Glutamatergic neuron (in vitro differentiated cells): ENCODE measurements at regions not wholly inside any gene's neighbourhood (a gene's known extent, or its start where the extent isn't known, plus 50 kb on each side); places are given as distances from the start of the nearest gene placed in this dataset.

Source experiments
- DNase-seq: peaks from one replicate; pipeline ENCODE4 v3.0.0; 2022
- H3K27ac Mint-ChIP-seq: one replicate; pipeline ENCODE4 v1.8.0; 2020; ENCODE audit warnings: mild to moderate bottlenecking, mixed read lengths, inconsistent platforms; ENCODE audit not compliant: unreplicated experiment
- H3K27me3 Mint-ChIP-seq: one replicate; pipeline ENCODE4 v1.8.0; 2020; ENCODE audit warnings: mild to moderate bottlenecking, moderate library complexity, mixed read lengths, inconsistent platforms; ENCODE audit not compliant: unreplicated experiment
- H3K36me3 Mint-ChIP-seq: one replicate; pipeline ENCODE4 v1.8.0; 2020; ENCODE audit warnings: mild to moderate bottlenecking, mixed read lengths, inconsistent platforms; ENCODE audit not compliant: unreplicated experiment
- H3K4me1 Mint-ChIP-seq: one replicate; pipeline ENCODE4 v1.8.0; 2020; ENCODE audit warnings: mild to moderate bottlenecking, low read depth, mixed read lengths, inconsistent platforms; ENCODE audit not compliant: unreplicated experiment
- H3K4me3 Mint-ChIP-seq: one replicate; pipeline ENCODE4 v1.8.0; 2020; ENCODE audit warnings: mild to moderate bottlenecking, mixed read lengths, inconsistent platforms; ENCODE audit not compliant: unreplicated experiment
- H3K9me3 Mint-ChIP-seq: one replicate; pipeline ENCODE4 v1.8.0; 2020; ENCODE audit warnings: mild to moderate bottlenecking, moderate library complexity, mixed read lengths, inconsistent platforms; ENCODE audit not compliant: unreplicated experiment
- CTCF ChIP-seq: fragments of 200-600 bp; sonication (generic); IDR thresholded peaks from one replicate; pipeline ENCODE4 v1.5.0; 2021; ENCODE audit not compliant: partially characterized antibody, unreplicated experiment

- H3K27ac Mint-ChIP-seq: no peak overlapping the region
- no peak for TF ChIP-seq CTCF
These were observed 134.8 kb upstream of the ALDH1B1 start for GRCh38 chr9:38257626-38258215.

GRCh38 chr9:38256461-38256860 lies 136.0 kb upstream of the ALDH1B1 start:
- Mint-ChIP-seq H3K4me1 (peaks cover 21% of the 10 kb centered on the region), H3K36me3 (peaks cover 15% of the 10 kb centered on the region), H3K4me3 (no peak overlapping the region), H3K9me3 (peaks cover 4% of the 10 kb centered on the region), H3K27ac (no peak overlapping the region), H3K27me3 (peaks cover 6% of the 10 kb centered on the region)
- no peak for DNase-seq
- TF ChIP-seq CTCF: no peak

More at GRCh38 chr9:38257626-38258215, 134.8 kb upstream of the ALDH1B1 start:
- Mint-ChIP-seq H3K36me3 (peaks cover 17% of the 10 kb centered on the region), H3K4me3 (no peak overlapping the region), H3K9me3 (peaks cover 4% of the 10 kb centered on the region), H3K4me1 (peaks cover 13% of the 10 kb centered on the region), H3K27me3 (peaks cover 2% of the 10 kb centered on the region)
- no peak for DNase-seq

GRCh38 chr9:38255599-38255998 lies 136.9 kb upstream of the ALDH1B1 start:
- peaks cover 28% of the 10 kb centered on the region for H3K4me1 Mint-ChIP-seq
- H3K27me3 Mint-ChIP-seq: peaks cover 9% of the 10 kb centered on the region
- peaks cover 15% of the 10 kb centered on the region for H3K36me3 Mint-ChIP-seq

GRCh38 chr9:38254756-38255155 lies 137.7 kb upstream of the ALDH1B1 start:
- H3K4me1 Mint-ChIP-seq: peaks cover 31% of the 10 kb centered on the region
- H3K9me3 Mint-ChIP-seq: peaks cover 4% of the 10 kb centered on the region
- DNase-seq: no peak
- H3K4me3 Mint-ChIP-seq: no peak overlapping the region
- H3K27me3 Mint-ChIP-seq: peaks cover 9% of the 10 kb centered on the region
- no peak for TF ChIP-seq CTCF
- peak overlapping the region; percentile 66 for H3K27ac Mint-ChIP-seq
- H3K36me3 Mint-ChIP-seq: peaks cover 9% of the 10 kb centered on the region

More at GRCh38 chr9:38255599-38255998, 136.9 kb upstream of the ALDH1B1 start:
- DNase-seq: no peak
- no peak for TF ChIP-seq CTCF
- Mint-ChIP-seq H3K9me3 (peaks cover 4% of the 10 kb centered on the region), H3K4me3 (no peak overlapping the region), H3K27ac (no peak overlapping the region)

- no peak overlapping the region for H3K4me3 Mint-ChIP-seq
- peaks cover 4% of the 10 kb centered on the region for H3K9me3 Mint-ChIP-seq
- DNase-seq: no peak
- H3K27me3 Mint-ChIP-seq: peaks cover 11% of the 10 kb centered on the region
- peak overlapping the region; percentile 66 for H3K27ac Mint-ChIP-seq
- no peak for TF ChIP-seq CTCF
- peaks cover 5% of the 10 kb centered on the region for H3K36me3 Mint-ChIP-seq
- peaks cover 31% of the 10 kb centered on the region for H3K4me1 Mint-ChIP-seq
These were observed 138.4 kb upstream of the ALDH1B1 start for GRCh38 chr9:38254151-38254550.
